ENCODE measurements at regions not wholly inside any gene's neighbourhood (a gene's known extent, or its start where the extent isn't known, plus 50 kb on each side); places are given as distances from the start of the nearest gene placed in this dataset.
"Not testable (repeated sequence)": the region's sequence is repeated elsewhere in the genome, so short reads cannot be mapped to it uniquely, and the experiment has no call there.

- not testable (repeated sequence) for TF ChIP-seq CTCF, POLR2A, EP300, POLR2AphosphoS5 (IDR thresholded peaks at IDR 0.05)
These were observed 110.5 kb upstream of the NBPF8 start for GRCh38 chr1:120304341-120304740.

Measured in gastroesophageal sphincter (tissue), 3 donors.